ENCODE measurements at regions not wholly inside any gene's neighbourhood (a gene's known extent, or its start where the extent isn't known, plus 50 kb on each side); places are given as distances from the start of the nearest gene placed in this dataset.

DNA sequence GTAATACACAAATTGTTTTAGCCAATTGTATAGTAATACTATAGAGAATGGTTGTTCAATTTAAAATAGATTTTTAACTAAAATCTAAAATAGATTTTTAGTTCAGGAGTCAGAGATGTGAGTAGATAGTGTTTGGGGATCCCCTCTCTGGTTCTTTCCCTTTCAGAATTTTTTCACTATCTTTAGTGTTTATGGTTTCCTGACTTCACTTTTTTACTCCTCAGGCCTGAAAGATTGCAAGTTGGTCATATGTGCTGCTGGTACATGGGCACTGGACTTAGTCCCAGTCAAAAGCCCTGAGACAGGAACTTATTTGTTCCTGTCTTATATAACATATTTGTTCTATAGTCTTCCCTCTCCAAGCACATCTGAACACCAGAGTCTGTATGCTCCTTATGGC lies 96.8 kb upstream of the ATP1B1 start:
- H3K27ac ChIP-seq (ENCODE audit: low read depth, low read length): no peak overlapping the region
- H3K9ac ChIP-seq (ENCODE audit: low read depth in 1 of 3, low read length in 3 of 3): no peak overlapping the region
- no peak overlapping the region for H3K4me3 ChIP-seq (ENCODE audit: low read length in 3 of 3)
- no peaks in the 10 kb centered on the region for H3K36me3 ChIP-seq (ENCODE audit: control insufficient read depth in 3 of 3, insufficient read depth in 3 of 3, low read length in 3 of 3)
- no peaks in the 10 kb centered on the region for H3K4me1 ChIP-seq (ENCODE audit: control insufficient read depth in 3 of 3, insufficient read depth in 3 of 3, low read length in 3 of 3)
- H3K9me3 ChIP-seq (ENCODE audit: control insufficient read depth in 3 of 3, low read length in 3 of 3): no peaks in the 10 kb centered on the region
- no peaks in the 10 kb centered on the region for H3K27me3 ChIP-seq (ENCODE audit: control insufficient read depth in 3 of 3, insufficient read depth in 3 of 3, low read length in 3 of 3)

DNA sequence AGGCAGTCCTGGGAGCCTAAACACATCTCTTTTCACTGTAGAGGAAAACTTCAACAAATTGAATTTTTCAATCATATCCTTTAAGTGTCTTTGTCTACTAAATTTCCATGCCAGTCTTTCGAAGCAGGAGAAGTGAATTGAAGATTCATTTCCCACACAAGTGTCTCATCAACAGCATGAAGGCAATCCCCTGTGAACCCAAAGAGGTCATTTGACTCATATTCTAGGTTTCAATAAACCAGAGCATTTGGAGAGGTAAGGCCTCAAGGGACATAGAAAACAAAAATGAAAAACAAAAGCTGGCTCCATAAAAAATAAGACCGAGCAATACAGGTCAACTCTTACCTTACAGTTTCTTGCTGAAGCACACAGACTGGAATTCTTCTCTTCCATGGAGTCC lies 94.1 kb upstream of the ATP1B1 start:
- no peak overlapping the region for H3K27ac ChIP-seq (ENCODE audit: low read depth, low read length)
- no peaks in the 10 kb centered on the region for H3K27me3 ChIP-seq (ENCODE audit: control insufficient read depth in 3 of 3, insufficient read depth in 3 of 3, low read length in 3 of 3)
- no peaks in the 10 kb centered on the region for H3K9me3 ChIP-seq (ENCODE audit: control insufficient read depth in 3 of 3, low read length in 3 of 3)
- H3K4me1 ChIP-seq (ENCODE audit: control insufficient read depth in 3 of 3, insufficient read depth in 3 of 3, low read length in 3 of 3): no peaks in the 10 kb centered on the region
- no peaks in the 10 kb centered on the region for H3K36me3 ChIP-seq (ENCODE audit: control insufficient read depth in 3 of 3, insufficient read depth in 3 of 3, low read length in 3 of 3)
- H3K9ac ChIP-seq (ENCODE audit: low read depth in 1 of 3, low read length in 3 of 3): no peak overlapping the region
- no peak overlapping the region for H3K4me3 ChIP-seq (ENCODE audit: low read length in 3 of 3)

GRCh38 chr1:169013821-169014220 lies 92.7 kb upstream of the ATP1B1 start:
- no peaks in the 10 kb centered on the region for H3K36me3 ChIP-seq (ENCODE audit: control insufficient read depth in 3 of 3, insufficient read depth in 3 of 3, low read length in 3 of 3)
- H3K27ac ChIP-seq (ENCODE audit: low read depth, low read length): no peak overlapping the region
- H3K9ac ChIP-seq (ENCODE audit: low read depth in 1 of 3, low read length in 3 of 3): no peak overlapping the region

DNA sequence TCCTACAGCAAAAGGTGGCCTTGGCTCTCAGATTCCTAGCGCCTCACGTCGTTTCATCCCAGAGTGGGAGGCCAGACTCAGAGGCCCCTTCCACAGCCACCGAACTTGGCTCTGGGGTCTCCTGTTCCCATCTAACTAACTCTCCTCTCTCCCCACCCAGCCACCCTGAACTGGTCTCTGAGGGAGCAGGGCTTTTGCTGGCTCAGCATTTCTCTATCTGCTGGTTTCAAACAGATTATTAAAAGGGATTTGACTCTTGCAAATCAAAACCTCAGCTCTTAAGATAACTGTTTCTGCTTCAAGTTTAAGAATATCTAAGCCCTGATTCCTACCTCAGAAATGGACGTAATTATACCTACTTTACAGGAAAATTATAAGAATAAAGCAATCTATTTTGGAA lies 91.0 kb upstream of the ATP1B1 start:
- H3K27ac ChIP-seq (ENCODE audit: low read depth, low read length): no peak overlapping the region
- no peak overlapping the region for H3K4me3 ChIP-seq (ENCODE audit: low read length in 3 of 3)
- H3K4me1 ChIP-seq (ENCODE audit: control insufficient read depth in 3 of 3, insufficient read depth in 3 of 3, low read length in 3 of 3): no peaks in the 10 kb centered on the region
- no peaks in the 10 kb centered on the region for H3K27me3 ChIP-seq (ENCODE audit: control insufficient read depth in 3 of 3, insufficient read depth in 3 of 3, low read length in 3 of 3)
- H3K9me3 ChIP-seq (ENCODE audit: control insufficient read depth in 3 of 3, low read length in 3 of 3): no peaks in the 10 kb centered on the region
- H3K36me3 ChIP-seq (ENCODE audit: control insufficient read depth in 3 of 3, insufficient read depth in 3 of 3, low read length in 3 of 3): no peaks in the 10 kb centered on the region
- no peak overlapping the region for H3K9ac ChIP-seq (ENCODE audit: low read depth in 1 of 3, low read length in 3 of 3)

More at GRCh38 chr1:169013821-169014220, 92.7 kb upstream of the ATP1B1 start:
- no peak overlapping the region for H3K4me3 ChIP-seq (ENCODE audit: low read length in 3 of 3)
- no peaks in the 10 kb centered on the region for H3K4me1 ChIP-seq (ENCODE audit: control insufficient read depth in 3 of 3, insufficient read depth in 3 of 3, low read length in 3 of 3)
- no peaks in the 10 kb centered on the region for H3K9me3 ChIP-seq (ENCODE audit: control insufficient read depth in 3 of 3, low read length in 3 of 3)
- H3K27me3 ChIP-seq (ENCODE audit: control insufficient read depth in 3 of 3, insufficient read depth in 3 of 3, low read length in 3 of 3): no peaks in the 10 kb centered on the region

DNA sequence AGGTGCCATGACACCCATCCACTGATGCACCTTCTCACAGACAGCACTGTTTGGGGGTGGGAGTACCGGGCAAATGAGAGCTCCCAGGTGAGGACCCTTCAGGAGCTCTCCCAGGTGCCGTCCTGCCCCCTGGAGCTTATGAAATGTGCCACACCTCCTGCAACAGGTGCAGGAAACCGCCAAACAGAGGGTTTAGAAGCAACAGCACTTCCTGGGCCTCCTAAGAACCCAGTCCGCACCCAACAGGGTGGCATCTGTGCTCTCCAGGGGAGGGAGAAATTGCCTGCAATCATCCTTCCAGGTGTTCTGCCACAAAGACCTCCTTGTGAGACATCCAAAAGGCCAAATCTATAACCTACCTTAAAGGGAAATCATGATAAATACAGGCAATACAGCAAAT lies 87.7 kb upstream of the ATP1B1 start:
- Histone ChIP-seq H3K27ac (ENCODE audit: low read depth, low read length) (no peak overlapping the region), H3K27me3 (ENCODE audit: control insufficient read depth in 3 of 3, insufficient read depth in 3 of 3, low read length in 3 of 3) (no peaks in the 10 kb centered on the region), H3K4me1 (ENCODE audit: control insufficient read depth in 3 of 3, insufficient read depth in 3 of 3, low read length in 3 of 3) (no peaks in the 10 kb centered on the region), H3K4me3 (ENCODE audit: low read length in 3 of 3) (no peak overlapping the region), H3K9ac (ENCODE audit: low read depth in 1 of 3, low read length in 3 of 3) (no peak overlapping the region), H3K9me3 (ENCODE audit: control insufficient read depth in 3 of 3, low read length in 3 of 3) (no peaks in the 10 kb centered on the region), H3K36me3 (ENCODE audit: control insufficient read depth in 3 of 3, insufficient read depth in 3 of 3, low read length in 3 of 3) (no peaks in the 10 kb centered on the region)

GRCh38 chr1:169019419-169020058 lies 87.0 kb upstream of the ATP1B1 start:
- no peak overlapping the region for H3K9ac ChIP-seq (ENCODE audit: low read depth in 1 of 3, low read length in 3 of 3)
- H3K36me3 ChIP-seq (ENCODE audit: control insufficient read depth in 3 of 3, insufficient read depth in 3 of 3, low read length in 3 of 3): no peaks in the 10 kb centered on the region
- H3K27me3 ChIP-seq (ENCODE audit: control insufficient read depth in 3 of 3, insufficient read depth in 3 of 3, low read length in 3 of 3): no peaks in the 10 kb centered on the region
- H3K4me3 ChIP-seq (ENCODE audit: low read length in 3 of 3): no peak overlapping the region
- no peak overlapping the region for H3K27ac ChIP-seq (ENCODE audit: low read depth, low read length)
- H3K9me3 ChIP-seq (ENCODE audit: control insufficient read depth in 3 of 3, low read length in 3 of 3): no peaks in the 10 kb centered on the region
- H3K4me1 ChIP-seq (ENCODE audit: control insufficient read depth in 3 of 3, insufficient read depth in 3 of 3, low read length in 3 of 3): no peaks in the 10 kb centered on the region

- Histone ChIP-seq H3K27ac (ENCODE audit: low read depth, low read length) (no peak overlapping the region), H3K9ac (ENCODE audit: low read depth in 1 of 3, low read length in 3 of 3) (no peak overlapping the region), H3K36me3 (ENCODE audit: control insufficient read depth in 3 of 3, insufficient read depth in 3 of 3, low read length in 3 of 3) (no peaks in the 10 kb centered on the region), H3K4me3 (ENCODE audit: low read length in 3 of 3) (no peak overlapping the region), H3K27me3 (ENCODE audit: control insufficient read depth in 3 of 3, insufficient read depth in 3 of 3, low read length in 3 of 3) (no peaks in the 10 kb centered on the region), H3K4me1 (ENCODE audit: control insufficient read depth in 3 of 3, insufficient read depth in 3 of 3, low read length in 3 of 3) (no peaks in the 10 kb centered on the region), H3K9me3 (ENCODE audit: control insufficient read depth in 3 of 3, low read length in 3 of 3) (no peaks in the 10 kb centered on the region)
Measured at GRCh38 chr1:169020684-169021083, 85.8 kb upstream of the ATP1B1 start.

DNA sequence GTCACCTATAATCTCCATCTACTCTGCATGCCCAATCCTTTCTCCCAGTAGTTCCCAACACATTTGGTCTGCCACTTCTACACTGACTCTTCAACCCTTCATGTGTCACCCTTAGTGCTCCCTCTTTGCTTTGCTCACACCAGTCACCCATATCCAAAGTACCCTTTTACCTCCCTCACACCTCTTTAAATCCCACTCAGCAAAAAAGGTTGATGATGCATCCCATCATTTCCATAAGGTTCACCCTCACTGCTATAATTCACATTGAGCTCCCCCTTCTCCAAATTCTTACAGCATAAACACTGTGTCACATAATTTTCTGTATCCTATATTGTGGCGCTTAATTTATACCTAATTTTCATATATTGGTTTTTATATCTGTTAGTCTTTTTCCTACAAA lies 83.8 kb upstream of the ATP1B1 start:
- no peak overlapping the region for H3K27ac ChIP-seq (ENCODE audit: low read depth, low read length)
- no peak overlapping the region for H3K4me3 ChIP-seq (ENCODE audit: low read length in 3 of 3)
- no peak overlapping the region for H3K9ac ChIP-seq (ENCODE audit: low read depth in 1 of 3, low read length in 3 of 3)
- no peaks in the 10 kb centered on the region for H3K4me1 ChIP-seq (ENCODE audit: control insufficient read depth in 3 of 3, insufficient read depth in 3 of 3, low read length in 3 of 3)
- H3K9me3 ChIP-seq (ENCODE audit: control insufficient read depth in 3 of 3, low read length in 3 of 3): no peaks in the 10 kb centered on the region
- no peaks in the 10 kb centered on the region for H3K27me3 ChIP-seq (ENCODE audit: control insufficient read depth in 3 of 3, insufficient read depth in 3 of 3, low read length in 3 of 3)
- H3K36me3 ChIP-seq (ENCODE audit: control insufficient read depth in 3 of 3, insufficient read depth in 3 of 3, low read length in 3 of 3): no peaks in the 10 kb centered on the region

- H3K9me3 ChIP-seq (ENCODE audit: control insufficient read depth in 3 of 3, low read length in 3 of 3): no peaks in the 10 kb centered on the region
- no peaks in the 10 kb centered on the region for H3K27me3 ChIP-seq (ENCODE audit: control insufficient read depth in 3 of 3, insufficient read depth in 3 of 3, low read length in 3 of 3)
- H3K36me3 ChIP-seq (ENCODE audit: control insufficient read depth in 3 of 3, insufficient read depth in 3 of 3, low read length in 3 of 3): no peaks in the 10 kb centered on the region
- no peaks in the 10 kb centered on the region for H3K4me1 ChIP-seq (ENCODE audit: control insufficient read depth in 3 of 3, insufficient read depth in 3 of 3, low read length in 3 of 3)
- no peak overlapping the region for H3K4me3 ChIP-seq (ENCODE audit: low read length in 3 of 3)
- H3K27ac ChIP-seq (ENCODE audit: low read depth, low read length): no peak overlapping the region
- no peak overlapping the region for H3K9ac ChIP-seq (ENCODE audit: low read depth in 1 of 3, low read length in 3 of 3)
Measured at GRCh38 chr1:169024255-169024654, 82.2 kb upstream of the ATP1B1 start.

DNA sequence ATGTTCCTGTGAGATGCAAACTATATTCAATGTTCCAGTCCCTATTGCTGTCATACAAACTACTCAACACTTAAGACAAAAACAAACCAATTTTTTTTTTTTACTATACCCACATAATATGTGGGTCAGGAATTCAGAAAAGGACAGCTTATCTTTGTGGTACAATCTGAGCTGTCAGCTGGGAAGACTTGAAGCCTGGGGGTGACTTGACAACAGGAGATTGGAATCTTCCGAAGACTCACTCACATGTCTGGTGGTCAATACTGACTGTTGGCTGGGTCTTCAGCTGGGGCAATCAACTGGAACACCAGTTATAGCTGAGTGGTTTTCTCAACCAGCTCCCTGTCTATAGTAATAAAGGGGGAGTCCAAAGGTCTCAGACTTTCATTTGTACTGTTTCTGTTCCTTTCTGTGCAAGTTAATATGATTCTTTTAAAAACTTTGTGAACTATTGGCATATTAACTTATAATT lies 81.7 kb upstream of the ATP1B1 start:
- Histone ChIP-seq H3K27me3 (ENCODE audit: control insufficient read depth in 3 of 3, insufficient read depth in 3 of 3, low read length in 3 of 3) (no peaks in the 10 kb centered on the region), H3K9ac (ENCODE audit: low read depth in 1 of 3, low read length in 3 of 3) (no peak overlapping the region), H3K9me3 (ENCODE audit: control insufficient read depth in 3 of 3, low read length in 3 of 3) (no peaks in the 10 kb centered on the region), H3K27ac (ENCODE audit: low read depth, low read length) (no peak overlapping the region), H3K4me3 (ENCODE audit: low read length in 3 of 3) (no peak overlapping the region), H3K4me1 (ENCODE audit: control insufficient read depth in 3 of 3, insufficient read depth in 3 of 3, low read length in 3 of 3) (no peaks in the 10 kb centered on the region), H3K36me3 (ENCODE audit: control insufficient read depth in 3 of 3, insufficient read depth in 3 of 3, low read length in 3 of 3) (no peaks in the 10 kb centered on the region)

All from skeletal muscle tissue (tissue), 3 donors.